ENCODE measurements at regions not wholly inside any gene's neighbourhood (a gene's known extent, or its start where the extent isn't known, plus 50 kb on each side); places are given as distances from the start of the nearest gene placed in this dataset.

DNA sequence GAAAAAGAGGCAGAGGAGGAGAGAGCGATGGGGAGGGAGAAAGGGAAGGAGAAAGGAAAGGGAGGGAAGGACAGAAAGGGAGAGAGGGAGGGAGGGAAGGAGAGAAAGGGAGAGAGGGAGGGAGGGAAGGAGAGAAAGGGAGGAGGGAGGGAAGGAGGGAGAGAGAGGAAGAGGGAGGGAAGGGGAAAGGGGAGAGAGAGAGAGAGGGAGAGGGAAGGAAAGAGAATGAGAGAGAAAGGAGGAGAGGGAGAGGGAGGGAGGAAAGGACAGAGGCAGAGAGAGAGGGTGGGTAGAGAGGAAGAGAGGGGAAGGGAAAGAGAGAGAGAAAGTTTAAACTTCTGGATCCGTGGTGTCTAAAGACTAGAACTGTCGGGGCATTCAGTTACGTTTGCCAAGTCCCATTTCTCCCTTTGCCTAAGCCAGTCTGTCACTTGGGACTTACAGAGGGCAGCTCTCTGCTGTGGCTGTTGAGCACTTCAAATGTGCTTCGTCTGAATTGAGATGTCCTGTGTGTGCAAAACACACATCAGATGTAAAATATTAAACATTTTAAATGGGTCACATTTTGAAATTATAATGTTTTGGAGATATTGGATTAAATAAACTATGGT, 62.6 kb downstream of the PLXNA1 start:
- TF ChIP-seq, protein P1, sequence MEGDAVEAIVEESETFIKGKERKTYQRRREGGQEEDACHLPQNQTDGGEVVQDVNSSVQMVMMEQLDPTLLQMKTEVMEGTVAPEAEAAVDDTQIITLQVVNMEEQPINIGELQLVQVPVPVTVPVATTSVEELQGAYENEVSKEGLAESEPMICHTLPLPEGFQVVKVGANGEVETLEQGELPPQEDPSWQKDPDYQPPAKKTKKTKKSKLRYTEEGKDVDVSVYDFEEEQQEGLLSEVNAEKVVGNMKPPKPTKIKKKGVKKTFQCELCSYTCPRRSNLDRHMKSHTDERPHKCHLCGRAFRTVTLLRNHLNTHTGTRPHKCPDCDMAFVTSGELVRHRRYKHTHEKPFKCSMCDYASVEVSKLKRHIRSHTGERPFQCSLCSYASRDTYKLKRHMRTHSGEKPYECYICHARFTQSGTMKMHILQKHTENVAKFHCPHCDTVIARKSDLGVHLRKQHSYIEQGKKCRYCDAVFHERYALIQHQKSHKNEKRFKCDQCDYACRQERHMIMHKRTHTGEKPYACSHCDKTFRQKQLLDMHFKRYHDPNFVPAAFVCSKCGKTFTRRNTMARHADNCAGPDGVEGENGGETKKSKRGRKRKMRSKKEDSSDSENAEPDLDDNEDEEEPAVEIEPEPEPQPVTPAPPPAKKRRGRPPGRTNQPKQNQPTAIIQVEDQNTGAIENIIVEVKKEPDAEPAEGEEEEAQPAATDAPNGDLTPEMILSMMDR (IDR thresholded peaks at IDR 0.05; ENCODE audit: extremely low read depth in 1 of 2, insufficient read depth in 1 of 2, low read depth in 1 of 2, low read length in 2 of 2), result no peak
- TF ChIP-seq POLR2A (IDR thresholded peaks at IDR 0.05; ENCODE audit: low read depth, low read length), result no peak
- no peak for TF ChIP-seq JUN (IDR thresholded peaks at IDR 0.05; ENCODE audit: borderline replicate concordance, insufficient read depth, insufficient read length, low read depth)
- TF ChIP-seq, protein P2, sequence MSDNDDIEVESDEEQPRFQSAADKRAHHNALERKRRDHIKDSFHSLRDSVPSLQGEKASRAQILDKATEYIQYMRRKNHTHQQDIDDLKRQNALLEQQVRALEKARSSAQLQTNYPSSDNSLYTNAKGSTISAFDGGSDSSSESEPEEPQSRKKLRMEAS (IDR thresholded peaks at IDR 0.05; ENCODE audit: insufficient read depth, insufficient read length), result no peak
- TF ChIP-seq EZH2 (IDR thresholded peaks at IDR 0.05; ENCODE audit: borderline replicate concordance, low read depth, low read length, severe bottlenecking), result no peak
- TF ChIP-seq POLR2AphosphoS5 (IDR thresholded peaks at IDR 0.05; ENCODE audit: insufficient read depth, low read depth, low read length), result no peak
- TF ChIP-seq MYC (IDR thresholded peaks at IDR 0.05; ENCODE audit: low read depth, low read length), result no peak
- no peak for TF ChIP-seq FOS (IDR thresholded peaks at IDR 0.05; ENCODE audit: borderline replicate concordance, insufficient read depth, low read length)
